GM19328 (cell line): ENCODE measurements at regions not wholly inside any gene's neighbourhood (a gene's known extent, or its start where the extent isn't known, plus 50 kb on each side); places are given as distances from the start of the nearest gene placed in this dataset.

Experiments used
- ATAC-seq: cut with Tn5 transposase; IDR thresholded peaks from one replicate; pipeline ENCODE4 v1.9.1; 2021; ENCODE audit warnings: mild to moderate bottlenecking, moderate library complexity; ENCODE audit not compliant: unreplicated experiment

DNA sequence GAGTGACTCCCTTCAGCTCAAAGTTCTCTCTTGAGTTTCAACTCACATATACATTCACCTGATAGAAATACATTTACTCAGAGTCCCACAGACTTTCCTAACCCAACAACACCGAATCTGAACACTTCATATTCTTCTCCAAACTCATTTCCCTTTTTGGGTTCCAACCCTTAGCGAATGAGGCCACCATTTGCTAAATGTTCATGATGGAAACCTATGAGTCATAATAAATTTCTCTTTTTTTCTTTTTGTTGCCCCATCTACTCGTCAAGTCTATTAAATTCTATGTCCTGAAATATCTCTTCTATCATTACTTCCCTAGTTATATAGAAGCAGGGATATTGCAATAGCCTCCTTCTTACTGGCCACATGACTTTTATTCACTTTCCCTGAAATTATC, 100.1 kb downstream of the HLX start:
- no peak for ATAC-seq

DNA sequence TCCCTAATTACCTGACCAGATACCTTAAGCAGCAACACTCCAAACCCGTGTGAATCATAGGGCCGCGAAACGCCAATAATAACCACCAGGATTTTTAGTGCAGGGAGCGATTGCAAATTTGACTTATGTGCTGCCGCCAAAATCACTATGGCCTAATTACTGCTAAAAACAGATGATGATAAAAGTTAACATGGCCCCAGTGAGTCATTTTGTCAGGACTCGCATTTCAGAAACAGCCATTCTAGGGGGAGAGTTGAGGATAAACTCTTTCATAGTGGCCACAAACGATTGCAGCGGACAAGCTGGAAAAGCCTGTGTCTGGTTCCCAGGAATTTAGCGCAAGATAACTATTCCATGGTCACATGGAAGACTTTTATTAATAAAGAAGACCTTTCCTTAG, 103.4 kb downstream of the HLX start:
- ATAC-seq, result no peak

DNA sequence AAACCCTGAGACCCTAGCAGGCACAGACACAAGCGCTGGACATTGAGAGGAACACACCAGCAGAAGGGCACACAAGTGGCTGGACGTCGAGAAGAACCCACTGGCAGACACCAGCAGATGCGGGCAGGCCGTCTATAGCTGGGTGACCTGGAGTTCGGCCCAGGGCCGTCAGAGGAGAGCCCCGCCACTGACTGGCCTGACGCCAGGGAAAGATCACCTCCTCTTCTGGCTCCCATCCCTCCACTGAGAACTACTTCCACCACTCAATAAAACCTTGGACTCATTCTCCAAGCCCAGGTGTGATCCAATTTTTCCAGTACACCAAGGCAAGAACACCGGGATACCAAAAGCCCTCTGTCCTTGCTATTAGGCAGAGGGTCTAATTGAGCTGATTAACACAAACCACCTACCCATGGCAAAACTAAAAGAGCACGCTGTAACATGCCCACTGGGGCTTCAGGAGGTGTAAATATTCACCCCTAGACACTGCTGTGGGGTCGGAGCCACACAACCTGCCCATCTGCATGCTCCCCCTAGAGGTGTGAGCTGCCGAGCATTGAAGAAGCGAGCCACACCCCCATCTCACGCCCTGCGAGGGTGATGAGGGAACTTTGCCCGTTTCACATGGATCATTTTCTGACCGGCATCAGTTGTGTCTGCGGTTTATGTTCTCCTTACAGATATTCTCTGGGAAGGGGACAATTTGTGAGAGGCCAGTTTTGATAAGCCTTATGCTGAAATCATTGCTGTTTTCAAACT, 104.8 kb downstream of the HLX start:
- no peak for ATAC-seq

DNA sequence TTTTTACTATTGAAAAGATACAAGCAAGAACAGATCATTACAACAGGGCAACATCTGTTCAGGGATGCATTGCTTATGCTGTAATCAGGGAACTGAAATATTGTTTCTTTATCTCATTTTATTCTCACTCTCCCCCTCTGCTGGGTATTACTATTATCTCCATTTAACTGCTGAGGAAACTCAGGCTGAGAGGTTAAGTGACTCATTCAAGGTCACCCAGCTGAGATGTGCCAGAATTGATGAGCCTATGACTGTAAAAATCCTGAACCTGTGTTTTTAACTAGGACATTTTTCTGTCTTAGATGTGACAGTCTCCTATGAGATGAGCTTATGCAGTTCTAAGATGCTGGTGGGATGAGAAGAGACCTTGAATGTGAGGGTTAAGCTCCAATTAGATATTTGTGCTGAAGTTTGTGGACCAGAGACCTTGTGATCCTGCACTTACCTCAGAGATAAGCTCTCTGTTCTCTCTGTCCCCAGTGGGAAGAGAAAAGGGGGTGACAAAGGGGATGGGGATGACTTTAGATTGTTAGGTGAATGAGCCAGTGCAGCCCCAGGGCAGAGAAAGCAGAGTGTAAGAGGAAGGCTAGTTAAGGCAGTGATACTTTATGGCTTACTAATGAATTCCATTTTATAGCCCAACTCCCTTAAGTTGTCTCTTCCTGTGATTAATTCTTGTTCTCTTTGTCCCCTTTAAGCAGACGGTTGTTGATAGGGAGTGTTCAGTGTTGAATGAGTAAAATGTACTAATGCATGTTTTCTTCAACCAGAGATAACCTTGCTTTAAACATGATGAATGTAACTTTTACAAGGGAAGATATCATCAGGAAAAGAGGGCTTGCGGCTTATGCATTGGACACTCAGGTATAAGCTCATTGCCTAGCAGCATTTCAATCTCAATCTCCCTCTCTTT, 111.4 kb downstream of the HLX start:
- ATAC-seq, result no peak

DNA sequence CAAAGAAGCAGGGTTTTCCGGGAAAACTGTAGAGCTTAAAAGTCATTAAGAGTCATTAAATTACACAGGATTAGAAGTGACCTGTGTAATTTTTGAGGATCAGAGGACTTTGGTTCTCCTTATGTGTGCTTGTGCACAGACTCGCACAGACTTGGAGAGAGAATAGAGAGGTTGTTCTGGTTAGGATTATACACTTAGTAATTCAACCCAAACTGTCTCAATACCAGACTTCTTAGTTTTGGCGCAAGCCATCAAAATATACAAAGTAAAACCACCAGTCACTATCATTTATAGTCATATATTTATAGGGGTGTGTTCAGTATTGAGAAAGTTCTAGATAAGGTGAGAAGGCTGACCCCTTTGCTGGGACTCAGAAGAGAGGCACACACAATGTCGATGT, 112.3 kb downstream of the HLX start:
- no peak for ATAC-seq

DNA sequence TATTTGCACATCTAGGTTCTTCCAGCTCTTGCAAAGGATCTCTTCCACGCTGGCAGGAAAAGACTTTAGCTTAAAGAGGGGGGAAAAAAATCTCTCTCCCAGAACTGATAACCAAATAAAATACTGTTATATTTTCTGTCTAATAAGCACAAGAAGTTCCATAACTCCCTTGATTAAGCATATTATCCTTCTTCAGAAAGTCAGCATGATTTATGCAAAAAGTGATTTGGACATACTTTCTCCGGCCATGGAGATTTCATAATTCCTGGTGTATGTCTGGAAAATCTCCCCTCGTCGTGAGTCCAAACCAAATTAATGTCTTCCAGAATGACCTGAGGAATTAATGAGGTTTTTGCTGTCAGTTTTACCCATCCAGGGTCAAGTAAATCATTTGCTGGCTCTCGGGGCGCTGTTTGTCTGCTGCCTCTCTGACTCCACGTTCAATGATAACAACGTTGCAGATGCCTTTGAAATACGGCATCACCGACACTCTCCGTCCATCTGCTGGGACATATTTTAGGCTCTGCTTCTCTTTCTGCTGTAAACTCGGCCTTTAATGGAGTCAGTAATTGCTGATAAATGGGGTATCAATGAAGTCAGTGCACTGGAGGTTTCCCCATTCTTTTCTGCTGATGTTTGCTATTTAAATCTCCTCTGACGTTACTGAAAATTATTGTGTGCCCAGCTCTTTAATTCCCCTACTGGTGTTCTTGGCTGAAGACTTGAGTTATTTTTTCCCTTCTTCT, 112.9 kb downstream of the HLX start:
- ATAC-seq, result no peak

DNA sequence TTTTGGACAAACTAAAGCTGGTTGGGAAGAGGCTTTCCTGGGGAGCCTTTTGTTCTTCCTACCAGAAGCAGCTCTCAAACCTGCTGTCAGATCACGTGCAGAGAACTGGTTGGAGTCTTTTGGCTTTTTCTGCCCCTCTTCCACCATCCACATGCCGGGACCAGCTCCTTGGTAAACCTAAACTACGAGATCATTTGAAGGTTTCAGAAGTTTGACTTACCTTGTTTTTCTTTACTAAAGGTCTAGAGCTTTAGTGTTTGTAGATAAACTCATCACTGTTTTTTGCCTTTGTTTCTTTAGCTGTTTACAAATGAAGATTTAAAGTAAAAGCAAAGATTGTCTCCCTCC, 113.4 kb downstream of the HLX start:
- no peak for ATAC-seq

DNA sequence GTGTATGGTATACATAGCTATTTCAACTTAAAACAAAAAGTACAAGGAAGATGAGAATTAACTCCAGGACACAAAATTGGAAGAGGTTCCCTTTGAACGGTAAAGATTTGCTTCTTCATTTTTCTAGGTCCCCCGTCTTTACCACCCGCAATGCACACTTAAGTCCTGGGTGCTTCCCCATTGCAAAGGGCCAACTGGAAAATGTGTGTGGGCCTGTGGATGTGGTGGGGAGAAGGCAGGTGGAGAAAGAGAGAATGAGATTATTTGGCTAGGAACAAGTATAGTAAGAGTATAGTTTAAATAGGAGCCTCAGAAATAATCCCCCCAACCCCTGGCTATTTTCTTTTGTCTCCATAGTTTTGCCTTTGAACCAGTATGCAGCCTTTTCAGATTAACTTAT, 115.4 kb downstream of the HLX start:
- no peak for ATAC-seq

DNA sequence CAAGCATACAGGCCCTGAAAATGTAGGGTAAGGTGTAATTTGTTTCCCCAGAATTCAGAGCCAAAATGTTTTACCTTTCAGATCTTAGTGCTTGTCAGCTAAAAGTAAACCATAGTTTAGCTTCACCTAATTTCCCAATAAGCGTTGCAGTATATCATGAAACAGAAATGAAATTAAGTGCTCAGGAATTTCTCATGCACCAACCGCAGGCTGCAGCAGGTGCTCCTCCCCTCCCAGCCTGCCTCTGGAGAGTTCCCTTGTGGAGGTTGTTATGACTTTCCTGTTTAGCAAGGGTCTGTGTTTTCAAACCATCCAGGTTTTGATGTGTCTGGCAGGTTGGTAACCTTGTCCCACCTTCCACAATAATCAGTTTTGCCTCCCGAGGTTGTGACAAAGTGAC, 118.5 kb downstream of the HLX start:
- ATAC-seq, result no peak

DNA sequence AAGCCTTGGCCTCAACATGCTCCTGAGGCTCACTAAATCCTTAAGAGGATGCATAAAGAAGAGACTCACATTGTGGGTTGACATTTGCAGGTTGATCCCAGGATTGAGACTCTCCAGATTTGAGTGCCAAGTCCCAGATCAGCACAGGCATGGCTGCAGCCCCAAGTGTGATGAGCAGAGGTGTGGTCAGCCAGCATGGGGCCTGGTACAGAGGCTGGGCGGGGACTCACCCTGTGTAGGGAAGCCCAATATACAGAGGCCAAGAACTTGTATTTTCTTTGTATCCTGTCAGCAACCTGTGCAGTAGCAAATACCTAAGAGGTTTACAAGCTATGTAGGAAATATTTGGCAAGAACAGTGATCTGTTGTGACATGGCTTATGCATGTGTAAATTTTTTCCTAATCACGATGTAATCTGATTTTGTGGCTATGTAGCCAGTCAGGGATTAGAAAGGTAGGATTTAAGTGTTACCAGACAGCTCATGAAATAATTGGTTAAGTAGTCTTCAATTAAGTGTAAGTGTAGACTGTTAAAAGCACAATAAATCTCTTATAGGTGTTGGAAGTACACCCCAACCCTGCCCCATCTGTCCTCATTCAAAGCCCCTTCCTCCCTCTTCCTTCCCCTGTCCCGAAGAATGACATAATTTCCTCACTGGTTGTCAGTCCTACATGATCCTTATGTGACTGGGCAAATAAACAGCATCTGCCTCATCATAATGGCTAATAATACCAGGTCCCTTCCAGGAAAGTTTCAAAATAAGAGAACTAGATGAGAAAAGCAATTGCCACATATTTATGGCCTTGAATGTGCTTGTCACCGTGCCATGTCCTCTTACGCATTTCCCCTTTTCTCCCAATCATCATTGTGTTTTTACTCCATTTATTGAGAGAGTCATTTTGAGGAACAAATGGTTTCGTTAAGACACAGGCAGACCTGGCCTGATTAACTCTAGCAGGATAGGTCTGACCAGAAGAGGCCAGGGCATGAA, 120.9 kb downstream of the HLX start:
- ATAC-seq, result no peak

DNA sequence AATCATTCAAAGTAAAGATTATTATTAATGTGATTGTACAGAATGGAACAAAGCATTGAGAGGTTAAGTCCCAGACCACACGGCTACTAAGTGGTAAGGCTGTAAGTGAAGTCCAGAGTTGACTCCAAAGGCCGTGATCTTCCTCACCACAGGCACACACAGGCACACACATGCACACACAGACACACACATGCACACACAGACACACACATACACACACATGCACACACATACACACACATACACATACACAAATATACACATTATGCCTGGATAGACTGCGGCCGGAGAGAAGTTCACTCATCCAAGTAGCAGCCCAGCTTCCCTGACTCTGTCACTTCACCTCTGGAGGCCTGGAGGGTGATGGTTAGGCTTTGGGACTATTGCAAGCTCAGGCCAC, 121.9 kb downstream of the HLX start:
- ATAC-seq, result no peak

DNA sequence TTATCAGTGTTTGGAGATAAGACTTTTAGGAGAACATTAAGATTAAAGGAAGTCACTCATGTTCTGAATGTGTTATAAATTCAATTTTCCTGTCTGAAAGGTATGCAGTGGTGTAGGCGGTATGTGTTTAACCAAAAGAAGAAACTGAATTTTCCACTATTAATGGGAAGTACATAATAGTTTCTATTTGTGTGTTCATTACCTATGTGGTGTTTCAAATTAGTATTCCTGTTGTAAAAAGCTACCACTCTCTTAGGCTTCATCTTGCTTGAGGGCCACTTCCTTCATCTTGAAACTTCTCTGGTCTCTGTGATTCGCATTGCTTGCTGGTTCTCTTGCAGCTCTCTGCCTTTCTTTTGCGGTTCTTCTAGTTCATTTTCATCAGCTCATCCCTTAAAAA, 123.4 kb downstream of the HLX start:
- ATAC-seq, result no peak

DNA sequence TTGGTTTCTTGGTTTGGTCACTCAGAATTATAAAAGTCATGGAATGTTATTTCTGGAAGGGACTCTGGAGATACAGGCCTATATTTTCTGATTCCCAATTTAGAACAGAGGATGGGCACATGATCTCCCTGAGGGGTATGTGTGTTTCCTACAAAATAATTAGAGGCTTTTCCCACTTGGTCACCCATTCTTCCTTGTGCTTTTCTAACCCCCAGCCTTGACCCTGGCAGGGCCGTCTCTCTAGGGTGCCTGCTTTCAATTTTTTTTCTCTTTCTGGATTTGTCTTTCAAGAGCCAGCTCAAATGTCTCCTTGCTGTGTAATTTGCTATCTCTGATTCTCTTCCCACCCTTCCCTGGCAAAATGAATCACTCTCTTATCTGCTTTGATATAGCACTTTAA, 131.9 kb downstream of the HLX start:
- ATAC-seq, result no peak

DNA sequence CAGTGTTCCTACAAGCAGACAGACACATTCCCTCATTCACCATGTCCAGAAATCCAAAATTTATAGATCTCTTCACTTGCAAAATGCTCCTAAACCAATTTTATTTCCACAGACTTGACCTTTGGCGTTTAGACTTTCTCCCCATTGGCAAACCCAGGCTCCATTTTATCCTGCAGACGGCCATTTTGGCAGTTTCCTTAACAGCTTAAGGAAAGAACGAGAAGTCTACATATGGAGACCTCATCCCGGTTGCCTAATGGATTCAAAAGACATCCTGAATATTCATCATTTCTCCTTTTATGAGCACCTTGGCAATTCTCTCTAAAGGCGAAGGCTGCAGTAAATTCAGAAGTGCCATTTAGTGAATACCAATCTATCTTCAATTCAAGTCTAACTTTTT, 132.9 kb downstream of the HLX start:
- no peak for ATAC-seq

DNA sequence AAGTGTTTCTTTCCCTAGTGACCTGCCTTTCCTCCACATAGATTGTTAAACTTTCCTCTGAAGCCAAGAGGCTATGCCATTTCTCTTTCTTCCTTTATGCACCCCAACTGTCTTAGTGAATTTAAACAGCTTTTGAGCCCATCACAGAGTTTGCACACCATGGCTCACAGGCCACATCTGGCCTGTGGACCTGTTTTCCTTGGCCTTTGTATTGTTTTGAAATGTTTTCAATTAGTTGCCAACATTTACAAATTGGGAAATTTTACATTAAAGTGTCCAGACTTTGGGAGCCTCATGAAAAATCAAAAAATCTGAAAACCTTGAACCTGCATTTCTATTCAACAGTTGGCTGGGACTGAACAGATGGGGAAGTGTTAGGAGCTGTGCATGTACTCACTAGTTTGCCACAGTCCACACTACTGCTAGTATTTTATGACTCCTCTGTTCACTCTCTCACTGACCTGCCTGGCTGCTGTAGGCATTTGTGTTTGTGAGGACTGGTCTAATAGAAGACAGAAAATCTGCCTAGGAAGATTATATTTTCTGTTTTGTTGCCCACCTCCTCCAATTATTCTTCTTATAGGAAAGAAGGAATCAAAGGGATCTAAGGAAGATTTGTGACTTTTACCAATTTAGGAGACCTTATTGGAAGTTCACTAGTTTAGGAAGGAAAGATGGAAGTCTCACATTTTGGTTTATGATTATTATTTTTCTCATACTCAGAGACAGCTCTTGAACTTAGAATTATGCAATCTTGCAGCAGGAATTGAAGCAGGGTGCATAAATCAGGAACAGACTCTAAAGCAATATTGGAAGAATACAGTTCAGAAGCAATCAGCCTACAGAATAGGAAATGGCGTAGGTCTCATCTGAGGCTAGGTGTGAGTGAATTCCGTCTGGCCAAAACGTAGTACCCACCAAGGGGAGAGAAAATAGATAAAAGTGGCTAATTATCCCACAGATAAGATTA, 134.7 kb downstream of the HLX start:
- no peak for ATAC-seq

DNA sequence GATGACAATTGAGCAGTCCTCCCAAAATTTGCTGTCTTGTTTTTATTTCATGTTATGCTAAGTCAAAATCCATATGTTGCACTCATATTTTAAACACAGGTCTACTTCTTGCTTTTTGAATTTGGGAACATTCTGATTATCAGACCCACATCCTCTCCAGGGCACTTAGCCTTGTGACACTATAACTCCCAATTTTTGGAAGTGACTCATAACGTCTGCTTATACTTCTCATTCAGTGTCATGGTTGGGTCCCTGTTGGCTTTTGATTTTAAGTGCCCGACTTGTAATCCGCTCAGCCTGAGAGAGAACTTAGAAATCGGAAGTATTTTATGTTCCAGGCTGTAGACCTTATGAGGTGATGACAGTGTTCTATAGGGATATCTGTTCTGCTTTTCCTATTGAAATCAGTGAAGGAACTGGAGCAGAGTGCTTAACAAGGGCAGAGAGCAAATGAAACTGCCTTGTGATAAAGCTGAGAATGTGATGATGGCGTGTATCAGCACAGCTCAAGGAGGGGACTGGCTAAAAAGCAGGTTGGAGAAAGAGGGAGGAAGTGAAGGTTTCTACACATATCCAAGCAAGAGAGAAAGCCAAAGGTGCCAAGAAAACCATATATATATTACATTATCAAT, 136.0 kb downstream of the HLX start:
- no peak for ATAC-seq

DNA sequence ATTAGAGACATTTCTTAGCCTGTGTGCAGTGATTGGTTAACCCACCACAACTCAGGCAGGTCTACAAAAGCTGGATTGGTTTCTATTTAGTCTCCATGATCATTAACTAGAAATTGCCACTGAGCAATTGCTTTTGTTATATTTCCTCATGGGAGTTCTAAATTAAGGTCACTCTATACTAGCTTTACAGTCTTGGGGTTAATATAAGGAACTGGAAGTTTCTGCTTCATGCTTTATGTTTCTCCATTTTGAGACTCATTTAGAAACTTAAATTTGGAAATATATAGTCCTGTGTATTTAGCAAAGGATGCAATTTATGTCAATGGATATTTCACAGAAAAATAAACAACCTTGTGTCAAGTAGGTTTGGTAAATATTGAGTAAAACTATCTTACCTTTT, 137.5 kb downstream of the HLX start:
- ATAC-seq, result no peak

DNA sequence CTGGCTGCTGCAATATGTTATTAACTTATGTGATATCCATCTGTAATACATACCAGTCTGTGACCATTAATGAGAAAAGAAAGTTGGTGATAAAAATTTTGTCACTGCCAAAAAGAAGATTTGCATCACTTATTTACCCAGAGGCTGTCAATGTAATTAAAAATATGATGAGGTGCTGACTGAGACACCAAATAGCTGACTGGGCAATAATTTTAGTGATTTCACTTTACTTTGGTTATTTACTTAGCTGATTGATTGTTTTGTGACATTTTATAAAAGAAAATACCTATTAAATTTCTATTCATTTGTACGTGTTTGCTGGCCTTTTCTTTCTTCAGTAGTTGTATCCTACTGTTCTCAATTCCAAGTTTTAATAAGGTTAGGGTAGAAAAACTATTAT, 139.2 kb downstream of the HLX start:
- ATAC-seq, result no peak

DNA sequence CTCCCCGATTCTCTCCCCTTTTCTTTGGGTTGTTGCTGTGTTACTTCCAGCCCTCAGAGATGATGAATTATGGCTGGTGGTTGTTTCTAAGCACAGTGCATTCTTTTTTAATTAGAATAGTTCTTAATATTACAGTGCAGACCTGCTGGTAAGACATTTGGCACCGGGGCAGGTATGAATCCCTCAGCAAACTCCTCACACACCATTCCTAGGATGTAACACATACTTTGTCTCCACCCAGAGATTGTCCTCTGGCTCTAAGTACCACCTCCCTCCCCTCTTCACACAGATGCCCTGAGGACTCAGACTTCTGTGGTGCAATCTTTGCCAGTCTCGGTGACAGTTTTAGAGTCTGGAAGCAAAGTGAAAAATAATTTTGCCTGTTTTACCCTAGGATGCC, 143.1 kb downstream of the HLX start:
- no peak for ATAC-seq
